GM12878 (cell line): ENCODE measurements at regions not wholly inside any gene's neighbourhood (a gene's known extent, or its start where the extent isn't known, plus 50 kb on each side); places are given as distances from the start of the nearest gene placed in this dataset.

Source experiments
- ATAC-seq: fragments of 200-7000 bp; cut with Tn5 transposase; 3 replicates; pipeline ENCODE4 v1.9.1; 2020; ENCODE audit warnings: mild to moderate bottlenecking, moderate library complexity
- BruUV-seq: library from RNA; stranded (reverse); fragments of 400-500 nt; replicated peaks from 2 replicates; lab custom pipeline; 2021; lab: Mats Ljungman, UMichigan
- CTCF ChIA-PET: fragments of 300-600 bp; sonication (Branson Sonifier 250); formaldehyde crosslinking; extraction: SDS; loops from one replicate; lab custom pipeline; 2021; ENCODE audit warnings: inconsistent platforms; lab: Yijun Ruan, JAX
- POLR2A ChIA-PET: fragments of 350-600 bp; formaldehyde crosslinking; extraction: SDS; loops from one replicate; lab custom pipeline; 2021; ENCODE audit warnings: inconsistent platforms; lab: Charles Lee
- RAD21 ChIA-PET: fragments of 300-600 bp; sonication (Branson Sonifier 250); formaldehyde crosslinking; loops from one replicate; lab custom pipeline; 2023; ENCODE audit warnings: antibody characterized with exemption; ENCODE audit not compliant: unreplicated experiment; lab: Charles Lee
- SMC1A ChIA-PET: fragments of 300-600 bp; sonication (Branson Sonifier 250); formaldehyde crosslinking; loops from one replicate; lab custom pipeline; 2023; ENCODE audit not compliant: unreplicated experiment, uncharacterized antibody; lab: Charles Lee
- DNase-seq: peaks from one replicate; pipeline ENCODE4 v3.0.0-alpha.2; 2011; ENCODE audit warnings: low read depth, low spot score
- FAIRE-seq: peaks from 3 replicates; lab custom pipeline; 2011; peaks lifted over from hg19 to GRCh38; lab: Jason Lieb, UNC
- H2AFZ ChIP-seq: 2 replicates; pipeline ENCODE4 v1.6.0; 2011; ENCODE audit warnings: low read depth, low read length, control low read depth; ENCODE audit not compliant: control insufficient read depth
- H3K27ac ChIP-seq: 2 replicates; pipeline ENCODE4 v1.5.1; 2011; ENCODE audit warnings: control low read depth; ENCODE audit not compliant: control insufficient read depth, insufficient read depth
- H3K27me3 ChIP-seq, 2 experiments: replicated peaks in 1 of 2; 2 replicates each; pipeline versions ENCODE4 v1.6.0 to v1.6.1; 2011; ENCODE audit warnings: low read length in 1 of 2; ENCODE audit not compliant: control insufficient read depth in 2 of 2, insufficient read depth in 2 of 2
- H3K36me3 ChIP-seq, 2 experiments: 2 replicates each; pipeline ENCODE4 v1.5.1; 2011; ENCODE audit warnings: low read length in 1 of 2; ENCODE audit not compliant: control insufficient read depth in 2 of 2, insufficient read depth in 2 of 2
- H3K4me1 ChIP-seq: 2 replicates; pipeline ENCODE4 v1.6.1; 2011; ENCODE audit warnings: mild to moderate bottlenecking, low read length, moderate library complexity, mixed read lengths; ENCODE audit not compliant: control insufficient read depth, insufficient read depth
- H3K4me2 ChIP-seq: 2 replicates; pipeline ENCODE4 v1.6.0; 2011; ENCODE audit warnings: control low read depth; ENCODE audit not compliant: control insufficient read depth, insufficient read depth
- H3K4me3 ChIP-seq: fragments of 200-600 bp; sonication (generic); 2 replicates; pipeline ENCODE4 v1.5.1; 2016
- H3K79me2 ChIP-seq: 2 replicates; pipeline ENCODE4 v1.6.0; 2011; ENCODE audit warnings: low read length; ENCODE audit not compliant: control insufficient read depth, insufficient read depth
- H3K9ac ChIP-seq: 2 replicates; pipeline ENCODE4 v1.8.0; 2011; ENCODE audit warnings: low read length, control low read depth, mixed read lengths; ENCODE audit not compliant: control insufficient read depth, insufficient read depth
- H3K9me3 ChIP-seq: replicated peaks from 3 replicates; pipeline ENCODE4 v1.5.1; 2011; ENCODE audit warnings: mild to moderate bottlenecking, low read length; ENCODE audit not compliant: control insufficient read depth, insufficient read depth
- H4K20me1 ChIP-seq: 2 replicates; pipeline ENCODE4 v1.6.0; 2011; ENCODE audit not compliant: control insufficient read depth, insufficient read depth
- CBFB ChIP-seq: IDR thresholded peaks from 2 replicates; pipeline ENCODE4 v1.6.1; 2016; ENCODE audit warnings: antibody characterized with exemption, low read depth
- NKRF ChIP-seq: fragments of 450-650 bp; conservative IDR thresholded peaks from 2 replicates; pipeline ENCODE4 v1.6.1; 2017; ENCODE audit warnings: mild to moderate bottlenecking, moderate library complexity
- WGBS: methylation state at CpG from one replicate; pipeline ENCODE4 v1.1.6; 2016; ENCODE audit warnings: low lambda C conversion rate; ENCODE audit not compliant: insufficient replicate concordance, insufficient coverage; ENCODE audit errors: missing lambda C conversion rate; 5-methylcytosine and 5-hydroxymethylcytosine counted together
- in situ Hi-C: fragments of 300-500 bp; cut with MboI; formaldehyde crosslinking; loops from 9 replicates; pipeline ENCODE4 v1.14.3; 2018; ENCODE audit warnings: mixed read lengths
- intact Hi-C: fragments of 100-400 bp; cut with micrococcal nuclease; formaldehyde crosslinking; loops from one replicate; pipeline ENCODE4 v1.14.2; 2022; ENCODE audit not compliant: unreplicated experiment
- TF ChIP-seq, protein P1 (sequence below): fragments of 450-650 bp; IDR thresholded peaks from 2 replicates; pipeline ENCODE4 v1.6.1; 2016; ENCODE audit warnings: mild to moderate bottlenecking

DNA sequence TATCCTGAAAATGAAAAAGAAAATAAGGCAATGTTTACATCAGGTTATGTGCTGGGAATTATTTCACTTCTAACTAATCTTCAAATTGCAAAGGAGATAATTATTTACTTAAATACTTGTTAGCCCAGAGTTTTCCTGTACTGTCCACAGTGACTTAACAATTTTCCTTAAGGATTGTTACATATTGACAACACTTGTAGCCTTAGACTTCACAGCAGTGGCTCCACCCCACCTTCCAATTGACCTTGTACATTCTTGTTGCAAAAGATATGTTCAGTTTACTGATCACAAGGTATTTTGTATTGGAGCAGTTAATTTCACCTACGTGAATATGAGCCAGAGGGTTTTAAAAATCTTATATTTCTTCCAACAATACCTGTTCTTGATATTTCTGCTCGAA, 376.9 kb downstream of the CNTN6 start:
- POLR2A ChIA-PET, result no interaction called here
- Histone ChIP-seq H3K27me3 (no peaks in the 10 kb centered on the region), H4K20me1 (no peaks in the 10 kb centered on the region), H2AFZ (no peak overlapping the region), H3K36me3 (no peaks in the 10 kb centered on the region), H3K27ac (no peak overlapping the region), H3K9me3 (no peaks in the 10 kb centered on the region), H3K9ac (no peak overlapping the region), H3K4me1 (no peaks in the 10 kb centered on the region), H3K4me3 (no peak overlapping the region), H3K4me2 (no peak overlapping the region), H3K79me2 (no peaks in the 10 kb centered on the region)
- CTCF ChIA-PET, result no interaction called here
- SMC1A ChIA-PET, result no interaction called here
- FAIRE-seq, result no peak
- no peak for DNase-seq
- RAD21 ChIA-PET, result no interaction called here
- intact Hi-C loops (no loop called here), in situ Hi-C loops (no loop called here)
- TF ChIP-seq, protein P1, sequence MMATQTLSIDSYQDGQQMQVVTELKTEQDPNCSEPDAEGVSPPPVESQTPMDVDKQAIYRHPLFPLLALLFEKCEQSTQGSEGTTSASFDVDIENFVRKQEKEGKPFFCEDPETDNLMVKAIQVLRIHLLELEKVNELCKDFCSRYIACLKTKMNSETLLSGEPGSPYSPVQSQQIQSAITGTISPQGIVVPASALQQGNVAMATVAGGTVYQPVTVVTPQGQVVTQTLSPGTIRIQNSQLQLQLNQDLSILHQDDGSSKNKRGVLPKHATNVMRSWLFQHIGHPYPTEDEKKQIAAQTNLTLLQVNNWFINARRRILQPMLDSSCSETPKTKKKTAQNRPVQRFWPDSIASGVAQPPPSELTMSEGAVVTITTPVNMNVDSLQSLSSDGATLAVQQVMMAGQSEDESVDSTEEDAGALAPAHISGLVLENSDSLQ, result no peak
- 0% methylated on average over 2 of the region's 2 CpGs for WGBS
- ATAC-seq, result no peak
- BruUV-seq, result no TSS peak

GRCh38 chr3:1477669-1478068, 384.8 kb downstream of the CNTN6 start:
- SMC1A ChIA-PET, result no interaction called here
- Histone ChIP-seq H4K20me1 (no peaks in the 10 kb centered on the region), H3K4me2 (no peak overlapping the region), H3K4me1 (no peaks in the 10 kb centered on the region), H3K9ac (no peak overlapping the region), H2AFZ (no peak overlapping the region), H3K27ac (no peak overlapping the region), H3K9me3 (no peaks in the 10 kb centered on the region), H3K36me3 (no peaks in the 10 kb centered on the region), H3K4me3 (no peak overlapping the region), H3K27me3 (no peaks in the 10 kb centered on the region), H3K79me2 (no peaks in the 10 kb centered on the region)
- DNase-seq, result no peak
- TF ChIP-seq CBFB (no peak), NKRF (no peak)
- BruUV-seq, result no TSS peak
- intact Hi-C loops (no loop called here), in situ Hi-C loops (no loop called here)
- RAD21 ChIA-PET, result no interaction called here
- no peak for ATAC-seq
- no peak for FAIRE-seq
- POLR2A ChIA-PET, result no interaction called here
- CTCF ChIA-PET, result no interaction called here
- 31% methylated on average over 13 of the region's 13 CpGs for WGBS
